Liver (tissue), 8 donors: ENCODE measurements at regions not wholly inside any gene's neighbourhood (a gene's known extent, or its start where the extent isn't known, plus 50 kb on each side); places are given as distances from the start of the nearest gene placed in this dataset.

Source experiments
- DNase-seq: peaks from one replicate; pipeline ENCODE4 v3.0.0-alpha.2; 2017; ENCODE audit warnings: low spot score
- H3K27ac ChIP-seq, 2 donors: one replicate each; pipeline ENCODE4 v1.7.0; 2013; ENCODE audit warnings: inconsistent platforms in 2 of 2, low read length in 2 of 2, control low read depth in 1 of 2, low read depth in 1 of 2, mild to moderate bottlenecking in 1 of 2
- H3K27me3 ChIP-seq, 4 donors: one replicate each; pipeline versions ENCODE4 v1.6.1 to v1.7.0; 2013; ENCODE audit warnings: low read length in 3 of 4, inconsistent platforms in 1 of 4, mild to moderate bottlenecking in 1 of 4, moderate library complexity in 1 of 4; ENCODE audit not compliant: control insufficient read depth in 4 of 4, insufficient read depth in 4 of 4
- H3K36me3 ChIP-seq, 4 donors: one replicate each; pipeline versions ENCODE4 v1.6.1 to v1.7.0; 2013; ENCODE audit warnings: low read length in 3 of 4, mild to moderate bottlenecking in 3 of 4, low read depth in 1 of 4, moderate library complexity in 1 of 4; ENCODE audit not compliant: control insufficient read depth in 4 of 4, insufficient read depth in 3 of 4
- H3K4me1 ChIP-seq, 4 donors: one replicate each; pipeline versions ENCODE4 v1.6.1 to v1.7.0; 2013; ENCODE audit warnings: low read length in 3 of 4, mild to moderate bottlenecking in 3 of 4, moderate library complexity in 1 of 4; ENCODE audit not compliant: control insufficient read depth in 4 of 4, insufficient read depth in 4 of 4
- H3K4me3 ChIP-seq, 3 donors: one replicate each; pipeline versions ENCODE4 v1.6.1 to v1.7.0; 2013; ENCODE audit warnings: low read length in 3 of 3, control low read depth in 1 of 3, low read depth in 1 of 3, mild to moderate bottlenecking in 1 of 3
- H3K9ac ChIP-seq, 2 donors: one replicate each; pipeline ENCODE4 v1.7.0; 2013; ENCODE audit warnings: low read length in 2 of 2, mild to moderate bottlenecking in 2 of 2, moderate library complexity in 2 of 2, control low read depth in 1 of 2, low read depth in 1 of 2
- H3K9me3 ChIP-seq, 4 donors: one replicate each; pipeline versions ENCODE4 v1.6.1 to v1.7.0; 2013; ENCODE audit warnings: low read length in 3 of 4; ENCODE audit not compliant: control insufficient read depth in 4 of 4
- ATF3 ChIP-seq: IDR thresholded peaks from 2 replicates; pipeline ENCODE4 v1.6.1; 2016; ENCODE audit warnings: antibody characterized with exemption
- FOXA1 ChIP-seq: IDR thresholded peaks from 2 replicates; pipeline ENCODE4 v1.6.1; 2016; ENCODE audit warnings: antibody characterized with exemption
- FOXA2 ChIP-seq: IDR thresholded peaks from 2 replicates; pipeline ENCODE4 v1.6.1; 2016; ENCODE audit warnings: antibody characterized with exemption
- HNF4A ChIP-seq, 2 donors: conservative IDR thresholded peaks; 2 replicates each; pipeline ENCODE4 v1.6.1; 2016; ENCODE audit warnings: antibody characterized with exemption in 2 of 2, mild to moderate bottlenecking in 2 of 2
- HNF4G ChIP-seq: IDR thresholded peaks from 2 replicates; pipeline ENCODE4 v1.6.1; 2016; ENCODE audit warnings: antibody characterized with exemption
- JUND ChIP-seq, 2 donors: IDR thresholded peaks; 2 replicates each; pipeline ENCODE4 v1.6.1; 2016; ENCODE audit warnings: antibody characterized with exemption in 2 of 2
- MAX ChIP-seq: IDR thresholded peaks from 2 replicates; pipeline ENCODE4 v1.6.1; 2016; ENCODE audit warnings: antibody characterized with exemption
- NR2F2 ChIP-seq: IDR thresholded peaks from 2 replicates; pipeline ENCODE4 v1.6.1; 2016; ENCODE audit warnings: antibody characterized with exemption
- RAD21 ChIP-seq, 2 donors: IDR thresholded peaks; 2 replicates each; pipeline ENCODE4 v1.6.1; 2016; ENCODE audit warnings: antibody characterized with exemption in 2 of 2, mild to moderate bottlenecking in 2 of 2
- RXRA ChIP-seq, 2 donors: IDR thresholded peaks; 2 replicates each; pipeline ENCODE4 v1.6.1; 2017 to 2018; ENCODE audit warnings: antibody characterized with exemption in 2 of 2, mild to moderate bottlenecking in 1 of 2
- SP1 ChIP-seq: IDR thresholded peaks from 2 replicates; pipeline ENCODE4 v1.6.1; 2018; ENCODE audit warnings: antibody characterized with exemption, mild to moderate bottlenecking
- TAF1 ChIP-seq: conservative IDR thresholded peaks from 2 replicates; pipeline ENCODE4 v1.6.1; 2016; ENCODE audit warnings: antibody characterized with exemption, mild to moderate bottlenecking
- YY1 ChIP-seq: IDR thresholded peaks from 2 replicates; pipeline ENCODE4 v1.6.1; 2016; ENCODE audit warnings: antibody characterized with exemption, mild to moderate bottlenecking
- WGBS: extraction: QIAGEN DNeasy Blood & Tissue Kit; methylation state at CpG from one replicate; pipeline ENCODE4 v1.1.7; 2013; 5-methylcytosine and 5-hydroxymethylcytosine counted together
- TF ChIP-seq, protein P1 (sequence below): IDR thresholded peaks from 2 replicates; pipeline ENCODE4 v1.6.1; 2016; ENCODE audit warnings: antibody characterized with exemption
- TF ChIP-seq, protein P2 (sequence below): fragments of 150-350 bp; IDR thresholded peaks from 2 replicates; pipeline ENCODE4 v1.5.1; 2017; ENCODE audit warnings: improper control_type of control experiment, low read depth, low read length; ENCODE audit not compliant: missing input control
- donor health status: healthy.
- donor health status: healthy.
- donor health status: healthy.
- donor health status: healthy.
- donor health status: healthy.

DNA sequence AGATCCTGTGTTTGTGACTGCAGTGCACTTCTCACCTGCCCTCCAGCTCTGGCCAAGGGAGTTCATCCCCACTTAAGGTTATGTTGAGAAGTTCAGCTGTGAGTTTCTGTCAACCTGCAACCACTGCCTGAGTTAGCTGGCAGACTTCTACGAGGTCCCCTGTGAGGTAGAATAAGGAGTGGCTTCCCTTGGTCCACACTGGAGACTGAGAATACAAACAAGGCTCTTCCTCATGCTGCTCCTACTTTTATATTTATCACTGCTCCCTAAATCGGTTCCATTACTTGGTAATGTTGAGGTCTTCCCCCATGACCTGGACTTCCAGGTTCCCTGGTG is 353.2 kb upstream of the CWC22 start:
- DNase-seq: no peak
- Histone ChIP-seq H3K36me3 (no peaks in the 10 kb centered on the region), H3K9ac (no peak overlapping the region), H3K27me3 (no peaks in the 10 kb centered on the region), H3K4me1 (no peaks in the 10 kb centered on the region), H3K9me3 (no peaks in the 10 kb centered on the region), H3K27ac (no peak overlapping the region), H3K4me3 (no peak overlapping the region)
- 70% methylated on average over 2 of the region's 2 CpGs for WGBS
- TF ChIP-seq HNF4G (no peak), SP1 (no peak), HNF4A (conservative IDR thresholded peaks at IDR 0.05) (no peak), NR2F2 (no peak), YY1 (no peak), ATF3 (no peak), TAF1 (no peak), RXRA (IDR thresholded peaks at IDR 0.05) (no peak), FOXA2 (no peak)
- TF ChIP-seq, protein P1, sequence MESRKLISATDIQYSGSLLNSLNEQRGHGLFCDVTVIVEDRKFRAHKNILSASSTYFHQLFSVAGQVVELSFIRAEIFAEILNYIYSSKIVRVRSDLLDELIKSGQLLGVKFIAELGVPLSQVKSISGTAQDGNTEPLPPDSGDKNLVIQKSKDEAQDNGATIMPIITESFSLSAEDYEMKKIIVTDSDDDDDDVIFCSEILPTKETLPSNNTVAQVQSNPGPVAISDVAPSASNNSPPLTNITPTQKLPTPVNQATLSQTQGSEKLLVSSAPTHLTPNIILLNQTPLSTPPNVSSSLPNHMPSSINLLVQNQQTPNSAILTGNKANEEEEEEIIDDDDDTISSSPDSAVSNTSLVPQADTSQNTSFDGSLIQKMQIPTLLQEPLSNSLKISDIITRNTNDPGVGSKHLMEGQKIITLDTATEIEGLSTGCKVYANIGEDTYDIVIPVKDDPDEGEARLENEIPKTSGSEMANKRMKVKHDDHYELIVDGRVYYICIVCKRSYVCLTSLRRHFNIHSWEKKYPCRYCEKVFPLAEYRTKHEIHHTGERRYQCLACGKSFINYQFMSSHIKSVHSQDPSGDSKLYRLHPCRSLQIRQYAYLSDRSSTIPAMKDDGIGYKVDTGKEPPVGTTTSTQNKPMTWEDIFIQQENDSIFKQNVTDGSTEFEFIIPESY: no peak
- TF ChIP-seq, protein P2, sequence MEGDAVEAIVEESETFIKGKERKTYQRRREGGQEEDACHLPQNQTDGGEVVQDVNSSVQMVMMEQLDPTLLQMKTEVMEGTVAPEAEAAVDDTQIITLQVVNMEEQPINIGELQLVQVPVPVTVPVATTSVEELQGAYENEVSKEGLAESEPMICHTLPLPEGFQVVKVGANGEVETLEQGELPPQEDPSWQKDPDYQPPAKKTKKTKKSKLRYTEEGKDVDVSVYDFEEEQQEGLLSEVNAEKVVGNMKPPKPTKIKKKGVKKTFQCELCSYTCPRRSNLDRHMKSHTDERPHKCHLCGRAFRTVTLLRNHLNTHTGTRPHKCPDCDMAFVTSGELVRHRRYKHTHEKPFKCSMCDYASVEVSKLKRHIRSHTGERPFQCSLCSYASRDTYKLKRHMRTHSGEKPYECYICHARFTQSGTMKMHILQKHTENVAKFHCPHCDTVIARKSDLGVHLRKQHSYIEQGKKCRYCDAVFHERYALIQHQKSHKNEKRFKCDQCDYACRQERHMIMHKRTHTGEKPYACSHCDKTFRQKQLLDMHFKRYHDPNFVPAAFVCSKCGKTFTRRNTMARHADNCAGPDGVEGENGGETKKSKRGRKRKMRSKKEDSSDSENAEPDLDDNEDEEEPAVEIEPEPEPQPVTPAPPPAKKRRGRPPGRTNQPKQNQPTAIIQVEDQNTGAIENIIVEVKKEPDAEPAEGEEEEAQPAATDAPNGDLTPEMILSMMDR: no peak

DNA sequence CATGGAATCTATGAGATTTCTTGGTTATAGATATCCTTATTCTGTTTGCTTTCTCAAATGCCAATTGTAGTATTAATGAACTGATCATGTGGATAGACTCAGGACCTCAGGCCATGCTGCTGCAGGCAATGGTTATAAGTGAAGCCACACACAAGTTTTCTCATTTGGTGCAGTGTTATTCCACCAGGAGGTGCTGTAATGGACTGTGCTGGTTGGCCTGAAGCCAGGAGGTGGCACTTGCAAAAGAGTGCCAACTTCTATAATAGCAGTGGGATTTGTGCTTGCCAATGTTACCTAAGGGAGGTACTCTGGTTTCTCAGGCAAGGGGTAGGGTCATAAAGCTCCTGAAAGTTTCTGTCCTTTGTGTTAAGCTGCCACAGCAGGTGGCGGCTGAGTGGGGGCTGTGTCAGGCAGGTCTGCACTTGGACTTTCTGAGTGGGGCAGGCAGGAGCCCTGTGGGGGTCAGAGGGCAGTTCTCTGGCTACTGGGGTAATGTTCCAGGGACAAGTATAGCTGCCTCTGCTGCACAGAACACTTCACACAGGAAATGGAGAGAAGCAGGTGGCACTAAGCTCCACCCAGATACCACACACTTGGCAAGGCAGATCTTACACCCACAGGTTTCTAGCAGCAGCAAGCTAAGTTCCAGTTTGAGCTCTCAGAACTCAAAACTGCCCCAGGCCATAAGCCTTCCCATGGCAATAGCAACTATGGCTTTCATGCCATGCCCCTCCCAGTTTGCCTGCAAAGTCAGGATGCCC is 352.6 kb upstream of the CWC22 start:
- no peaks in the 10 kb centered on the region for H3K36me3 ChIP-seq
- no peaks in the 10 kb centered on the region for H3K4me1 ChIP-seq
- peak in 1 of 2 donors; percentile 53 for TF ChIP-seq RAD21 (IDR thresholded peaks at IDR 0.05)
- TF ChIP-seq, protein P1: no peak
- H3K9me3 ChIP-seq: no peaks in the 10 kb centered on the region
- no peak overlapping the region for H3K9ac ChIP-seq
- no peaks in the 10 kb centered on the region for H3K27me3 ChIP-seq
- no peak for DNase-seq
- H3K27ac ChIP-seq: no peak overlapping the region
- WGBS: 95% methylated on average over 1 of the region's 1 CpG
- no peak overlapping the region for H3K4me3 ChIP-seq

DNA sequence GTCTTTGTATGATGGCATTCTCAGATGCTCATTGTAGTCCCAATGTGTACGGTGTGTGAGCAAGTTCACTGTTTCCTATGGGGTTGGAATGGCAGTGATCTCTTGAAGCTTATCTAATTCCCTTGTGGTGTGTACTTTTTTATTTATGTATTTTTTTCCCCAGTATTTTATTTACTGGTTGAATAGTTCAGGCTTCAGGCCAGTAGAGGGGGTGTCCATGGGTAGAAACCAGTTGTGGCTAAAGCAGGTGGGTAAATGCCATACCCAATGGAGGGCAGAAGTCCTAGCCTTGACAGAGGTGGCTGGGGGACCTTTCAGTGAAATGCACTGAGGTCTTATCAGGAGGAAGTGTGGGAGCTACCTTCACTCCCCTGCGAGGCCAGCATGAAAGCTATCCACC is 351.4 kb upstream of the CWC22 start:
- Histone ChIP-seq H3K9ac (no peak overlapping the region), H3K27ac (no peak overlapping the region), H3K4me1 (no peaks in the 10 kb centered on the region), H3K4me3 (no peak overlapping the region), H3K36me3 (no peaks in the 10 kb centered on the region), H3K9me3 (no peaks in the 10 kb centered on the region), H3K27me3 (no peaks in the 10 kb centered on the region)
- 76% methylated on average over 2 of the region's 2 CpGs for WGBS
- no peak for DNase-seq
- TF ChIP-seq YY1 (no peak), JUND (IDR thresholded peaks at IDR 0.05) (no peak), NR2F2 (no peak), HNF4G (no peak), FOXA1 (no peak), RAD21 (IDR thresholded peaks at IDR 0.05) (no peak), RXRA (IDR thresholded peaks at IDR 0.05) (no peak), ATF3 (no peak), TAF1 (no peak), MAX (no peak)
- TF ChIP-seq, protein P2: no peak
- TF ChIP-seq, protein P1: no peak
